Coronary artery (tissue), 2 donors: ENCODE measurements at regions not wholly inside any gene's neighbourhood (a gene's known extent, or its start where the extent isn't known, plus 50 kb on each side); places are given as distances from the start of the nearest gene placed in this dataset.
"Not testable (repeated sequence)": the region's sequence is repeated elsewhere in the genome, so short reads cannot be mapped to it uniquely, and the experiment has no call there.

Source experiments
- DNase-seq: peaks from one replicate; pipeline ENCODE4 v3.0.0-alpha.2; 2017; ENCODE audit warnings: low spot score
- H3K27ac ChIP-seq, 2 donors: fragments of 200-600 bp; sonication (generic); one replicate each; pipeline ENCODE4 v1.5.1; 2016 to 2019
- H3K4me3 ChIP-seq: fragments of 200-600 bp; sonication (generic); 2 replicates; pipeline ENCODE4 v1.5.1; 2016; ENCODE audit warnings: mild to moderate bottlenecking, moderate library complexity
- TF ChIP-seq, protein P1 (sequence below): fragments of 200-600 bp; sonication (generic); IDR thresholded peaks from one replicate; pipeline ENCODE4 v1.5.1; 2019; ENCODE audit warnings: antibody characterized with exemption

GRCh38 chr5:102049517-102049916, 246.6 kb downstream of the SLCO4C1 start:
- H3K4me3 ChIP-seq: no peak overlapping the region
- DNase-seq: no peak
- TF ChIP-seq, protein P1, sequence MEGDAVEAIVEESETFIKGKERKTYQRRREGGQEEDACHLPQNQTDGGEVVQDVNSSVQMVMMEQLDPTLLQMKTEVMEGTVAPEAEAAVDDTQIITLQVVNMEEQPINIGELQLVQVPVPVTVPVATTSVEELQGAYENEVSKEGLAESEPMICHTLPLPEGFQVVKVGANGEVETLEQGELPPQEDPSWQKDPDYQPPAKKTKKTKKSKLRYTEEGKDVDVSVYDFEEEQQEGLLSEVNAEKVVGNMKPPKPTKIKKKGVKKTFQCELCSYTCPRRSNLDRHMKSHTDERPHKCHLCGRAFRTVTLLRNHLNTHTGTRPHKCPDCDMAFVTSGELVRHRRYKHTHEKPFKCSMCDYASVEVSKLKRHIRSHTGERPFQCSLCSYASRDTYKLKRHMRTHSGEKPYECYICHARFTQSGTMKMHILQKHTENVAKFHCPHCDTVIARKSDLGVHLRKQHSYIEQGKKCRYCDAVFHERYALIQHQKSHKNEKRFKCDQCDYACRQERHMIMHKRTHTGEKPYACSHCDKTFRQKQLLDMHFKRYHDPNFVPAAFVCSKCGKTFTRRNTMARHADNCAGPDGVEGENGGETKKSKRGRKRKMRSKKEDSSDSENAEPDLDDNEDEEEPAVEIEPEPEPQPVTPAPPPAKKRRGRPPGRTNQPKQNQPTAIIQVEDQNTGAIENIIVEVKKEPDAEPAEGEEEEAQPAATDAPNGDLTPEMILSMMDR: no peak

DNA sequence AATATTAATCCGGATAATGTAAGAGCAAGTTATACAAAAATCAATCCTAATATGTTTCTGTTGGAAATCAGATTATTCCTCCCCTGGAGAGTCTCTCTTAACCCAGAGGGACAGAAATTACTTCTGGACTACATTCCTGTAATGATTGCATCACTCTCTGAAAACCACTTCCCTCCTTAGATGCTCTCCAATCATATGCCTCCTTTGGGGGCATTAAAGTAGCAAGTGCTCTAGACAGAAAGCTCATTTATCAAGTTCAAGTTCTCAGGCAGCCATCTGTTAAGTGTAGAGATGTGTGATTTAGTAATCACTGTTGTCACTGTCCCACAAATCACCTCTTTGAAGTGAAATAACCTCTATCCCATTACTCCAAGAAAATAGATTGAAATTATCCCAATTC, 247.1 kb downstream of the SLCO4C1 start:
- DNase-seq: no peak
- no peak overlapping the region for H3K27ac ChIP-seq
- H3K4me3 ChIP-seq: no peak overlapping the region
- TF ChIP-seq, protein P1: no peak

More at GRCh38 chr5:102049517-102049916, 246.6 kb downstream of the SLCO4C1 start:
- H3K27ac ChIP-seq: no peak overlapping the region

- H3K27ac ChIP-seq, DNase-seq, H3K4me3 ChIP-seq: not testable (repeated sequence)
Measured at GRCh38 chr5:102047073-102047472, 249.0 kb downstream of the SLCO4C1 start.

DNA sequence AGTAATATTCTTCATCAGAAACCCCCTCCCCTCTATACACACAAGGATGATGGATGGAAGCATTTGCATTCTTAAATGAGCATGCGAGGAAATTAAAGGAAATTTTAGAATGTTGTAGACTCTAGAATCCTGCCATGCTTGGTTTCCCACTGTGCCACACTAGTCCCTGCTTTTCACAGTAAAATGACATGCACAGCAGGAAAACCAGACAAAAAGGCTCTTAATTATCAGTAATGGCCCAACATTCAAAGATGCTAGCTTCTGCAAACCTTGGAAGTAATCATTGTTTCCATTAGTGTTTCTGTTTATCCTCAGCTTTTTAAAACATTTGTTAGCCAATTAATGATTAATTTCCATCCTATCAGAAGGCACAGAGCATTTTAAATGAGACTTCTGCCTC, 255.8 kb downstream of the SLCO4C1 start:
- TF ChIP-seq, protein P1: no peak

GRCh38 chr5:102036927-102037326, 259.2 kb downstream of the SLCO4C1 start:
- TF ChIP-seq, protein P1: no peak
- no peak for DNase-seq
- no peak overlapping the region for H3K4me3 ChIP-seq
- H3K27ac ChIP-seq: no peak overlapping the region

More for the DNA sequence above, 255.8 kb downstream of the SLCO4C1 start:
- no peak overlapping the region for H3K4me3 ChIP-seq
- DNase-seq: no peak
- H3K27ac ChIP-seq: no peak overlapping the region

DNA sequence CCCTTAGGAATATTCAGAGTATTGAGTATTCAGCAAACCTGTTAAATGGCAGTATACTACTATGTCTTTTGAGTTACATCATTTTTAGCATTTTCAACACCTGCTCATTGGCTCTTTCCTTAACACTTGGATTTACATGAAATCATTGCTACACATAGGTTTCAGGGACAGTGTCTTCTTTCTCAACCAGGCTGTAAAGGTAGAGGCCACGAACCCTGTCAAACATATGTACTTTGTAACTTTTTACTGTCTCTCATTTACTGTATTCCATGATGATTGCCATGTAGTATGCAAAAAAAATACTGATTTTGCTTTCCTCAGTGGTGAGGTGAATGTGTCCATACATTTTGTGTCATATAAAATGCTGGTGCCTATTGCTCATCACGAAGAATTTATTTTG, 264.4 kb downstream of the SLCO4C1 start:
- Histone ChIP-seq H3K27ac (no peak overlapping the region), H3K4me3 (no peak overlapping the region)
- DNase-seq: no peak
- TF ChIP-seq, protein P1: no peak

DNA sequence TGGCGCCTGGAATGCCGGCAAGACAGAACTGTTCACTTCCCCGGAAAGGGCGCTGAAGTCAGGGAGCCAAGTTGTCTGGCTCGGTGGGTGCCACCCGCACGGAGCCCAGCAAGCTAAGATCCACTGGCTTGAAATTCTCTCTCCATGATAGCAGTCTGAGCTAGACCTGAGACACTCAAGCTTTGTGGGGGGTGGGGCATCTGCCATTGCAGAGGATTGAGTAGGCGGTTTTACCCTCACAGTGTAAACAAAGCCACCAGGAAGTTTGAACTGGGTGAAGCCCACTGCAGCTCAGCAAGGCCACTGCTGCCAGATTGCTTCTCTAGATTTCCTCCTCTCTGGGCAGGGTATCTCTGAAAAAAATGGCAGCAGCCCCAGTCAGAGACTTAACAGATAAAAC, 277.4 kb downstream of the SLCO4C1 start:
- Histone ChIP-seq H3K27ac (no peak overlapping the region), H3K4me3 (no peak overlapping the region)
- no peak for DNase-seq
- TF ChIP-seq, protein P1: no peak

DNA sequence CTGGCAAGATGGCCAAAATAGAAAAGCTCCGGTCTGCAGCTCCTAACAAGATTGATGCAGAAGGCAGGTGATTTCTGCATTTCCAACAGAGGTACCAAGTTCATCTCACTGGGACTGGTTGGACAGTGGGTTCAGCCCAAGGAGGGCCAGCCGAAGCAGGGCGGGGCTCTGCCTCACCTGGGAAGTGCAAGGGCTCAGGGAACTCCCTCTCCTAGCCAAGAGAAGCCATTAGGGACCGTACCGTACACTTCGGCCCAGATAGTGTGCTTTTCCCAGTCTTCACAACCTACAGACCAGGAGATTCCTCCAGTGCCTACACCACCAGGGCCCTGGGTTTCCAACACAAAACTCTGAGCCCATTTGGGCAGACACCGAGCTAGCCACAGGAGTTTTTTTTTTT, 277.8 kb downstream of the SLCO4C1 start:
- TF ChIP-seq, protein P1: no peak
- DNase-seq: no peak
- H3K27ac ChIP-seq: no peak overlapping the region
- H3K4me3 ChIP-seq: no peak overlapping the region
